Upper lobe of left lung (tissue), 4 donors: ENCODE measurements at regions not wholly inside any gene's neighbourhood (a gene's known extent, or its start where the extent isn't known, plus 50 kb on each side); places are given as distances from the start of the nearest gene placed in this dataset.

Experiments used
- EP300 ChIP-seq, 4 donors: sonication (generic); formaldehyde crosslinking; IDR thresholded peaks; one replicate each; pipeline ENCODE4 v1.5.1; 2017; ENCODE audit warnings: antibody characterized with exemption in 4 of 4, control low read depth in 2 of 4
- POLR2A ChIP-seq, 4 donors: fragments of 450-650 bp; IDR thresholded peaks; one replicate each; pipeline ENCODE4 v1.5.1; 2016 to 2017; ENCODE audit warnings: antibody characterized with exemption in 4 of 4, mild to moderate bottlenecking in 2 of 4
- TF ChIP-seq, protein P1 (sequence below), 6 experiments: fragments of 450-650 bp in 4 of 6; fragments of 200-600 bp in 2 of 6; sonication (generic) in 2 of 6; IDR thresholded peaks; one replicate each; pipeline ENCODE4 v1.5.1; 2016 to 2019; ENCODE audit warnings: antibody characterized with exemption in 6 of 6

DNA sequence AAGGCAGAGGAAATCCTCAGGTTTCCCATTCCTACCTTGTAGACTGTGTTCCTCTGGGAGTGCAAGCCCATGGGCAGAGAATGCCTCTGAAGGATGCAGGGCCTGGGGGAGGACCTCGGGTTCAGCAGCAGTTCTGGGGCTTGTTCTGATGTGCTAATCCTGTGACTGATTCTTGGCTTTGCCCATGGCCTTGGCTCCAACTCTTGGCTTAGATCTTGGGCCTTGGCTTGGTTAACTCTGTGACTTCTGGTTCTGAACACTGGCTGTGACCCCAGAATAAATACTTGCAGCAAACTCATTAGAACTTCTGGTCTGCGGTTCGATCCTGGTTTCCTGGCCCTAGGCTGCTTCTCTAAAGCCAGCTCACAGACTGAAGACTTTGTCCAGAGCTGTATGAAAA lies 366.9 kb upstream of the ZEB2 start:
- TF ChIP-seq, protein P1, sequence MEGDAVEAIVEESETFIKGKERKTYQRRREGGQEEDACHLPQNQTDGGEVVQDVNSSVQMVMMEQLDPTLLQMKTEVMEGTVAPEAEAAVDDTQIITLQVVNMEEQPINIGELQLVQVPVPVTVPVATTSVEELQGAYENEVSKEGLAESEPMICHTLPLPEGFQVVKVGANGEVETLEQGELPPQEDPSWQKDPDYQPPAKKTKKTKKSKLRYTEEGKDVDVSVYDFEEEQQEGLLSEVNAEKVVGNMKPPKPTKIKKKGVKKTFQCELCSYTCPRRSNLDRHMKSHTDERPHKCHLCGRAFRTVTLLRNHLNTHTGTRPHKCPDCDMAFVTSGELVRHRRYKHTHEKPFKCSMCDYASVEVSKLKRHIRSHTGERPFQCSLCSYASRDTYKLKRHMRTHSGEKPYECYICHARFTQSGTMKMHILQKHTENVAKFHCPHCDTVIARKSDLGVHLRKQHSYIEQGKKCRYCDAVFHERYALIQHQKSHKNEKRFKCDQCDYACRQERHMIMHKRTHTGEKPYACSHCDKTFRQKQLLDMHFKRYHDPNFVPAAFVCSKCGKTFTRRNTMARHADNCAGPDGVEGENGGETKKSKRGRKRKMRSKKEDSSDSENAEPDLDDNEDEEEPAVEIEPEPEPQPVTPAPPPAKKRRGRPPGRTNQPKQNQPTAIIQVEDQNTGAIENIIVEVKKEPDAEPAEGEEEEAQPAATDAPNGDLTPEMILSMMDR (IDR thresholded peaks at IDR 0.05), result no peak
- TF ChIP-seq POLR2A (IDR thresholded peaks at IDR 0.05) (no peak), EP300 (IDR thresholded peaks at IDR 0.05) (no peak)
